Breast epithelium (tissue), 4 donors: ENCODE measurements at regions not wholly inside any gene's neighbourhood (a gene's known extent, or its start where the extent isn't known, plus 50 kb on each side); places are given as distances from the start of the nearest gene placed in this dataset.

Experiments
- DNase-seq, 2 donors: peaks; one replicate each; pipeline ENCODE4 v3.0.0-alpha.2; 2019; ENCODE audit warnings: low spot score in 2 of 2
- H3K27ac ChIP-seq, 2 donors: fragments of 200-600 bp; sonication (generic) in 1 of 2; one replicate each; pipeline ENCODE4 v1.5.1; 2016 to 2019; ENCODE audit warnings: mild to moderate bottlenecking in 1 of 2
- H3K27me3 ChIP-seq, 2 donors: fragments of 200-600 bp; sonication (generic) in 1 of 2; one replicate each; pipeline versions ENCODE4 v1.5.1 to v1.6.0; 2017 to 2019; ENCODE audit warnings: control low read depth in 1 of 2, mild to moderate bottlenecking in 1 of 2
- H3K36me3 ChIP-seq: fragments of 200-600 bp; one replicate; pipeline ENCODE4 v1.5.1; 2019
- H3K4me1 ChIP-seq, 2 donors: fragments of 200-600 bp; sonication (generic); one replicate each; pipeline ENCODE4 v1.5.1; 2016 to 2019; ENCODE audit warnings: control low read depth in 1 of 2
- H3K4me3 ChIP-seq, 3 donors: fragments of 200-600 bp; sonication (generic); 1 replicate in 2 of 3; 2 replicates in 1 of 3; pipeline ENCODE4 v1.5.1; 2016 to 2019; ENCODE audit warnings: mild to moderate bottlenecking in 3 of 3, moderate library complexity in 2 of 3
- H3K9me3 ChIP-seq, 2 donors: fragments of 200-600 bp; sonication (generic) in 1 of 2; one replicate each; pipeline ENCODE4 v1.5.1; 2016 to 2019; ENCODE audit warnings: control low read depth in 1 of 2
- POLR2A ChIP-seq: fragments of 450-650 bp; IDR thresholded peaks from one replicate; pipeline ENCODE4 v1.6.1; 2016; ENCODE audit warnings: antibody characterized with exemption, mild to moderate bottlenecking, moderate library complexity
- POLR2AphosphoS5 ChIP-seq, 3 donors: sonication (generic); formaldehyde crosslinking; IDR thresholded peaks; one replicate each; pipeline ENCODE4 v1.6.1; 2017; ENCODE audit warnings: antibody characterized with exemption in 3 of 3
- intact Hi-C: fragments of 100-400 bp; cut with DNase I; formaldehyde crosslinking; loops from one replicate; pipeline ENCODE4 v1.15.1; 2023; ENCODE audit warnings: low total_unique reads
- TF ChIP-seq, protein P1 (sequence below), 3 donors: fragments of 450-650 bp; IDR thresholded peaks; one replicate each; pipeline ENCODE4 v1.5.1; 2016 to 2017; ENCODE audit warnings: antibody characterized with exemption in 3 of 3, mild to moderate bottlenecking in 3 of 3, moderate library complexity in 3 of 3

DNA sequence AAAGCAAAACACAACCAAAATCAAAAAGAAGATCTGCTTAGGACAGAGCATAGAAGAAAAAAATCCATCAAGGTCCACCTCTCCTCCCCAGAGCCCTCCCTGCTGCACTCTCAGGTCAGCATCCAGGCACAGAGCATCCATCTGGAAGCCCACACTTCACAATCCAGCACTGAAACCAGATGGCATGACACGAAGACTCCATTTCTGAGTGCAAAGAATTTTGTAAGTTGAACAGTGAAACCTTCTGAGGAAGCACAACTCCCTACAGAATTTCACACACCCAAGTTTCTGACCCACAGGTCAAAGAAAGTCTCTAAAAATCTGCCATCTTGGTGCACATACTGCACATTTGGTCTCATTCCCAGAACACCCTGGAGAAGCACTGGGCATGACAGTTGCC lies 128.8 kb upstream of the STXBP5 start:
- TF ChIP-seq POLR2AphosphoS5 (IDR thresholded peaks at IDR 0.05) (no peak), POLR2A (no peak)
- TF ChIP-seq, protein P1, sequence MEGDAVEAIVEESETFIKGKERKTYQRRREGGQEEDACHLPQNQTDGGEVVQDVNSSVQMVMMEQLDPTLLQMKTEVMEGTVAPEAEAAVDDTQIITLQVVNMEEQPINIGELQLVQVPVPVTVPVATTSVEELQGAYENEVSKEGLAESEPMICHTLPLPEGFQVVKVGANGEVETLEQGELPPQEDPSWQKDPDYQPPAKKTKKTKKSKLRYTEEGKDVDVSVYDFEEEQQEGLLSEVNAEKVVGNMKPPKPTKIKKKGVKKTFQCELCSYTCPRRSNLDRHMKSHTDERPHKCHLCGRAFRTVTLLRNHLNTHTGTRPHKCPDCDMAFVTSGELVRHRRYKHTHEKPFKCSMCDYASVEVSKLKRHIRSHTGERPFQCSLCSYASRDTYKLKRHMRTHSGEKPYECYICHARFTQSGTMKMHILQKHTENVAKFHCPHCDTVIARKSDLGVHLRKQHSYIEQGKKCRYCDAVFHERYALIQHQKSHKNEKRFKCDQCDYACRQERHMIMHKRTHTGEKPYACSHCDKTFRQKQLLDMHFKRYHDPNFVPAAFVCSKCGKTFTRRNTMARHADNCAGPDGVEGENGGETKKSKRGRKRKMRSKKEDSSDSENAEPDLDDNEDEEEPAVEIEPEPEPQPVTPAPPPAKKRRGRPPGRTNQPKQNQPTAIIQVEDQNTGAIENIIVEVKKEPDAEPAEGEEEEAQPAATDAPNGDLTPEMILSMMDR (IDR thresholded peaks at IDR 0.05): no peak
- intact Hi-C loops: no loop called here
- H3K36me3 ChIP-seq: no peaks in the 10 kb centered on the region

DNA sequence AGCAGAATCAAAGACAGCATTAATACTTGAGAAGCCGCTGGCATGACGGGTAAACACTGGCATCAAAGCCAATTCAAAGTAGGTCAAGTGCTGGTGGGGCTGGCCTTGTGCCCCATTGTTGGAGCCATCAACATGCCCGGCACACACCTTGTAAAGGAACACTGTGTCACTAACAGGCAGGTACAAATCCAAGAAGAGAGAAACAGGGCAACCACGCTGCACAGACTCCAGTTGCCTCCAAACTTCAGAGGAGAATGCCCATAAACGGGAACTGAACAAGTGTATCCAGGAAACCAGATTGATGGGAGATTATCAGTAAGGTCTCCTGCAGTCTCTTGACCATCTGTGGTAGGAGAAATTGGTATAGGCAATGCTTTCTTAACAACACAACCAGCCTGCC lies 127.0 kb upstream of the STXBP5 start:
- intact Hi-C loops: no loop called here
- Histone ChIP-seq H3K27me3 (no peaks in the 10 kb centered on the region), H3K36me3 (no peaks in the 10 kb centered on the region), H3K9me3 (no peaks in the 10 kb centered on the region), H3K4me1 (peaks cover 0 to 5% of the 10 kb centered on the region in 2 donors), H3K4me3 (no peak overlapping the region), H3K27ac (peak overlapping the region; percentile 64 to 81)
- peak; percentile 64 to 93 for DNase-seq
- TF ChIP-seq POLR2A (no peak), POLR2AphosphoS5 (IDR thresholded peaks at IDR 0.05) (peak in 1 of 3 donors; percentile 28)
- TF ChIP-seq, protein P1 (IDR thresholded peaks at IDR 0.05): no peak

More for the DNA sequence above, 128.8 kb upstream of the STXBP5 start:
- no peak overlapping the region for H3K4me3 ChIP-seq
- no peaks in the 10 kb centered on the region for H3K27me3 ChIP-seq
- no peak for DNase-seq
- H3K27ac ChIP-seq: no peak overlapping the region
- H3K4me1 ChIP-seq: peaks cover 0 to 5% of the 10 kb centered on the region in 2 donors
- H3K9me3 ChIP-seq: no peaks in the 10 kb centered on the region

DNA sequence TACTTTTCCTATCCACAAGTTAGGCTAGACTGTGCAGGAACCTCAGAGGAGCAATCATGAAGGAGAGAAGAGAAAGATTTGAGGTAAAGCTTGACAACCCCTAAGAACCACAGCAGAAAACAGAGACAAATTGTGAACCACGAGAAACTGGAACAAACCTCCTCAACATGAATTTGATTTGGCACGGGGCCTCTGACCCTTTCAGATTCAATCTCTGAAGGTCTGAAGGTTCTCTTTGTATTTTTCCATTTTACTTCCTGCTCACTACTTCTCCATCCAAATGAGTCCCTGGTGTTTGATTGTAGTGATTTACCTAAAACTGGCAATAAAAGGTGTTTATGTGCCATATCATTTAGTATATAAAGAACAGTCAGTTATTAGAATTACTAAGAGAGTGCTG lies 126.1 kb upstream of the STXBP5 start:
- Histone ChIP-seq H3K36me3 (no peaks in the 10 kb centered on the region), H3K27ac (peak overlapping the region; percentile 64 to 81), H3K9me3 (no peaks in the 10 kb centered on the region), H3K27me3 (no peaks in the 10 kb centered on the region), H3K4me3 (no peak overlapping the region), H3K4me1 (peaks cover 0 to 5% of the 10 kb centered on the region in 2 donors)
- TF ChIP-seq POLR2AphosphoS5 (IDR thresholded peaks at IDR 0.05) (no peak), POLR2A (no peak)
- TF ChIP-seq, protein P1 (IDR thresholded peaks at IDR 0.05): no peak
- intact Hi-C loops: no loop called here
- DNase-seq: no peak

DNA sequence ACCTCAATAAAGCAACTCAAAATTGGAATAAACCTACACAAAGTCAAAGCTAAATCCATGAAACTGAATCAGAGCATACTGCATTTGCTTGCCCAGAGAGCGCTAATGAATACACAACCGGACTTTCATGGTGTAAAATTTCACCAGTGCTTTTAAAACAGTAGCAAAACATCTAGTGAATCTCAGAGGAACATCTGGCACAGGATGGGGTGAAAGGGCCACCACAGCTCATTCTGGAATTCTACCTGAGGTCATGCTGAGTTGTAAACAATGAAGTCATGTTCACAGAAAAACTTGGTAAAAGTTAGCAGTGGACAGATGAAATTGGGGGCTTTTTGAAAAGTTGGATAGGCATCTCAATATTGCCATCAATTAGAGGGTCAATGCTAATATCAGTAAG lies 125.6 kb upstream of the STXBP5 start:
- peak overlapping the region; percentile 64 to 81 for H3K27ac ChIP-seq
- H3K9me3 ChIP-seq: no peaks in the 10 kb centered on the region
- no peaks in the 10 kb centered on the region for H3K27me3 ChIP-seq
- no peaks in the 10 kb centered on the region for H3K36me3 ChIP-seq
- H3K4me3 ChIP-seq: no peak overlapping the region
- no peak for TF ChIP-seq POLR2A
- TF ChIP-seq POLR2AphosphoS5 (IDR thresholded peaks at IDR 0.05): no peak
- TF ChIP-seq, protein P1 (IDR thresholded peaks at IDR 0.05): no peak
- H3K4me1 ChIP-seq: peaks cover 0 to 5% of the 10 kb centered on the region in 2 donors
- DNase-seq: no peak
- intact Hi-C loops: no loop called here

DNA sequence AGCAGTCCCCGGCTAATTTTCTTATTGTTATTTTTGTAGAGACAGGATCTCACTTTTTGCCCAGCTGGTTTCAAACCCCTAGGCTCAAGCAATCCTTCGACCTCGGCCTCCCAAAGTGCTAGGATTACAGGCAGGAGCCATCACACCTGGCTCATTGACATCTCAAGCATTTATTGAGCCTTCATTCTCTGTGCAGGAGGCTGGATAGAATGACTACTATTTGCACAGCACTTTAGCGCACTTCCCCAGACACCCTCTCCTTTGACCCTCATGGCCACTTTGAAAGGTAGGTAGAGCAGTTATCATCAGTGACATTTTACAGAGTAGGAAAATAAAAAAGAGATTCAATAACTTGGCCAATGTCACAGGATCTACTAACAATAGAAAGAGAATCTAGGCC lies 124.0 kb upstream of the STXBP5 start:
- Histone ChIP-seq H3K4me1 (peaks cover 0 to 5% of the 10 kb centered on the region in 2 donors), H3K27ac (no peak overlapping the region), H3K9me3 (no peaks in the 10 kb centered on the region), H3K4me3 (no peak overlapping the region), H3K36me3 (no peaks in the 10 kb centered on the region), H3K27me3 (no peaks in the 10 kb centered on the region)
- intact Hi-C loops: no loop called here
- TF ChIP-seq, protein P1 (IDR thresholded peaks at IDR 0.05): no peak
- TF ChIP-seq POLR2A (no peak), POLR2AphosphoS5 (IDR thresholded peaks at IDR 0.05) (no peak)
- DNase-seq: no peak
